ENCODE measurements at regions not wholly inside any gene's neighbourhood (a gene's known extent, or its start where the extent isn't known, plus 50 kb on each side); places are given as distances from the start of the nearest gene placed in this dataset.

DNA sequence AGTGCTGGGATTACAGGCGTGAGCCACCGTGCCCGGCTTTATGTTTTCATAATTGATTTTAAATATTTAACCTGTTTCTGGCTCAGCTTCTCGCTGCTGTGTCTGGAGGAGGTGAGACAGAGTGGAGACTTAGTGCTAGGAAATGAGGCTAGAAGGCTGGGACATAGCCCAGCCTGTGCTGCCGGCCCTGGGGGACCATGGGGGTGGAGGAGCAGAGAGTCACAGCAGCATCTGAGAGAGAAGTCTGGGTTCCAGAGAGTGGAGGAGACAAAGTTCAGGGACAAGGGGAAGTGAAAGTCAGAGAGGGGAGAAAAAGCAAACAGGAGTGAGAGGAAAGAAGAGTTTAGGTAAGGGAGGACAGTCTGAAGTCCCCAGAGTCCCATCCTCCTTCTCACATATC lies 71.9 kb downstream of the LHX9 start:
- no peak for ATAC-seq
- TF ChIP-seq, protein P1, sequence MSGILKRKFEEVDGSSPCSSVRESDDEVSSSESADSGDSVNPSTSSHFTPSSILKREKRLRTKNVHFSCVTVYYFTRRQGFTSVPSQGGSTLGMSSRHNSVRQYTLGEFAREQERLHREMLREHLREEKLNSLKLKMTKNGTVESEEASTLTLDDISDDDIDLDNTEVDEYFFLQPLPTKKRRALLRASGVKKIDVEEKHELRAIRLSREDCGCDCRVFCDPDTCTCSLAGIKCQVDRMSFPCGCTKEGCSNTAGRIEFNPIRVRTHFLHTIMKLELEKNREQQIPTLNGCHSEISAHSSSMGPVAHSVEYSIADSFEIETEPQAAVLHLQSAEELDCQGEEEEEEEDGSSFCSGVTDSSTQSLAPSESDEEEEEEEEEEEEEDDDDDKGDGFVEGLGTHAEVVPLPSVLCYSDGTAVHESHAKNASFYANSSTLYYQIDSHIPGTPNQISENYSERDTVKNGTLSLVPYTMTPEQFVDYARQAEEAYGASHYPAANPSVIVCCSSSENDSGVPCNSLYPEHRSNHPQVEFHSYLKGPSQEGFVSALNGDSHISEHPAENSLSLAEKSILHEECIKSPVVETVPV (CRISPR knock-in tag; IDR thresholded peaks at IDR 0.05) = no peak
- TF ChIP-seq, protein P2, sequence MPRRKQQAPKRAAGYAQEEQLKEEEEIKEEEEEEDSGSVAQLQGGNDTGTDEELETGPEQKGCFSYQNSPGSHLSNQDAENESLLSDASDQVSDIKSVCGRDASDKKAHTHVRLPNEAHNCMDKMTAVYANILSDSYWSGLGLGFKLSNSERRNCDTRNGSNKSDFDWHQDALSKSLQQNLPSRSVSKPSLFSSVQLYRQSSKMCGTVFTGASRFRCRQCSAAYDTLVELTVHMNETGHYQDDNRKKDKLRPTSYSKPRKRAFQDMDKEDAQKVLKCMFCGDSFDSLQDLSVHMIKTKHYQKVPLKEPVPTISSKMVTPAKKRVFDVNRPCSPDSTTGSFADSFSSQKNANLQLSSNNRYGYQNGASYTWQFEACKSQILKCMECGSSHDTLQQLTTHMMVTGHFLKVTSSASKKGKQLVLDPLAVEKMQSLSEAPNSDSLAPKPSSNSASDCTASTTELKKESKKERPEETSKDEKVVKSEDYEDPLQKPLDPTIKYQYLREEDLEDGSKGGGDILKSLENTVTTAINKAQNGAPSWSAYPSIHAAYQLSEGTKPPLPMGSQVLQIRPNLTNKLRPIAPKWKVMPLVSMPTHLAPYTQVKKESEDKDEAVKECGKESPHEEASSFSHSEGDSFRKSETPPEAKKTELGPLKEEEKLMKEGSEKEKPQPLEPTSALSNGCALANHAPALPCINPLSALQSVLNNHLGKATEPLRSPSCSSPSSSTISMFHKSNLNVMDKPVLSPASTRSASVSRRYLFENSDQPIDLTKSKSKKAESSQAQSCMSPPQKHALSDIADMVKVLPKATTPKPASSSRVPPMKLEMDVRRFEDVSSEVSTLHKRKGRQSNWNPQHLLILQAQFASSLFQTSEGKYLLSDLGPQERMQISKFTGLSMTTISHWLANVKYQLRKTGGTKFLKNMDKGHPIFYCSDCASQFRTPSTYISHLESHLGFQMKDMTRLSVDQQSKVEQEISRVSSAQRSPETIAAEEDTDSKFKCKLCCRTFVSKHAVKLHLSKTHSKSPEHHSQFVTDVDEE (CRISPR knock-in tag; IDR thresholded peaks at IDR 0.05) = no peak
- TF ChIP-seq TCF4 (CRISPR knock-in tag; IDR thresholded peaks at IDR 0.05; ENCODE audit: borderline replicate concordance) (no peak), OSR1 (CRISPR knock-in tag; IDR thresholded peaks at IDR 0.05) (no peak), ZNF70 (CRISPR knock-in tag; IDR thresholded peaks at IDR 0.05) (no peak), ZFP30 (CRISPR knock-in tag; IDR thresholded peaks at IDR 0.05) (no peak), SNAI2 (CRISPR knock-in tag; IDR thresholded peaks at IDR 0.05) (no peak), ZNF8 (CRISPR knock-in tag; IDR thresholded peaks at IDR 0.05) (no peak), ZFP3 (CRISPR knock-in tag; IDR thresholded peaks at IDR 0.05) (no peak), ZNF565 (CRISPR knock-in tag; conservative IDR thresholded peaks at IDR 0.05; ENCODE audit: low read depth) (no peak), PPARA (CRISPR knock-in tag; IDR thresholded peaks at IDR 0.05; ENCODE audit: borderline replicate concordance) (no peak), ARNTL (CRISPR knock-in tag; IDR thresholded peaks at IDR 0.05; ENCODE audit: borderline replicate concordance, low read depth) (no peak), TOX (CRISPR knock-in tag; IDR thresholded peaks at IDR 0.05; ENCODE audit: borderline replicate concordance) (no peak), ZC3H10 (CRISPR knock-in tag; IDR thresholded peaks at IDR 0.05) (no peak), BACH2 (CRISPR knock-in tag; IDR thresholded peaks at IDR 0.05; ENCODE audit: borderline replicate concordance) (no peak)
- TF ChIP-seq, protein P3, sequence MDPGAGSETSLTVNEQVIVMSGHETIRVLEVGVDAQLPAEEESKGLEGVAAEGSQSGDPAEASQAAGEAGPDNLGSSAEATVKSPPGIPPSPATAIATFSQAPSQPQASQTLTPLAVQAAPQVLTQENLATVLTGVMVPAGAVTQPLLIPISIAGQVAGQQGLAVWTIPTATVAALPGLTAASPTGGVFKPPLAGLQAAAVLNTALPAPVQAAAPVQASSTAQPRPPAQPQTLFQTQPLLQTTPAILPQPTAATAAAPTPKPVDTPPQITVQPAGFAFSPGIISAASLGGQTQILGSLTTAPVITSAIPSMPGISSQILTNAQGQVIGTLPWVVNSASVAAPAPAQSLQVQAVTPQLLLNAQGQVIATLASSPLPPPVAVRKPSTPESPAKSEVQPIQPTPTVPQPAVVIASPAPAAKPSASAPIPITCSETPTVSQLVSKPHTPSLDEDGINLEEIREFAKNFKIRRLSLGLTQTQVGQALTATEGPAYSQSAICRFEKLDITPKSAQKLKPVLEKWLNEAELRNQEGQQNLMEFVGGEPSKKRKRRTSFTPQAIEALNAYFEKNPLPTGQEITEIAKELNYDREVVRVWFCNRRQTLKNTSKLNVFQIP (CRISPR knock-in tag; IDR thresholded peaks at IDR 0.05; ENCODE audit: borderline replicate concordance, low read depth) = no peak
- TF ChIP-seq, protein P4, sequence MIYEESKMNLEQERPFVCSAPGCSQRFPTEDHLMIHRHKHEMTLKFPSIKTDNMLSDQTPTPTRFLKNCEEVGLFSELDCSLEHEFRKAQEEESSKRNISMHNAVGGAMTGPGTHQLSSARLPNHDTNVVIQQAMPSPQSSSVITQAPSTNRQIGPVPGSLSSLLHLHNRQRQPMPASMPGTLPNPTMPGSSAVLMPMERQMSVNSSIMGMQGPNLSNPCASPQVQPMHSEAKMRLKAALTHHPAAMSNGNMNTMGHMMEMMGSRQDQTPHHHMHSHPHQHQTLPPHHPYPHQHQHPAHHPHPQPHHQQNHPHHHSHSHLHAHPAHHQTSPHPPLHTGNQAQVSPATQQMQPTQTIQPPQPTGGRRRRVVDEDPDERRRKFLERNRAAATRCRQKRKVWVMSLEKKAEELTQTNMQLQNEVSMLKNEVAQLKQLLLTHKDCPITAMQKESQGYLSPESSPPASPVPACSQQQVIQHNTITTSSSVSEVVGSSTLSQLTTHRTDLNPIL (CRISPR knock-in tag; IDR thresholded peaks at IDR 0.05; ENCODE audit: low read depth) = no peak

DNA sequence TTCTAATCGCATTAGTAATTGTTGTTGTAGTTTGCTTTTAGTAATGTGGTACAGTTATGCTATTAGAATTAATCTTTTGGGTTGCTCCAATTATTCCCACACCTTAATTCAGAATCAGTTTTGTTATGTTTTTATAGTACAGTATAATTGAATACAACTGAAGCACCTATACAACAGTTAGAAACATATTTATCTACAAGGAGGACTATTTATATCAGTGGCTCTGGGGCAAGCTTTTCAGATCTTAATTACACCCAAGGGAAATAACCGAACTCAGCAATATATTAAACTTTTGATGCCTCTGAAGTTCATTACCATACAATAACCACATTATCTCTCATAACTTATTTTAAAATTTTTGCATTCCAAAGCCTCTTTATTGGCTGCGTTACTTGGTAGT lies 74.4 kb downstream of the LHX9 start:
- ATAC-seq = no peak
- TF ChIP-seq CSDC2 (CRISPR knock-in tag; IDR thresholded peaks at IDR 0.05) = no peak
- no peak for TF ChIP-seq ZNF8 (CRISPR knock-in tag; IDR thresholded peaks at IDR 0.05)
- TF ChIP-seq ZFP30 (CRISPR knock-in tag; IDR thresholded peaks at IDR 0.05) = no peak
- TF ChIP-seq ZNF565 (CRISPR knock-in tag; conservative IDR thresholded peaks at IDR 0.05; ENCODE audit: low read depth) = no peak
- no peak for TF ChIP-seq PPARA (CRISPR knock-in tag; IDR thresholded peaks at IDR 0.05; ENCODE audit: borderline replicate concordance)
- TF ChIP-seq, protein P5, sequence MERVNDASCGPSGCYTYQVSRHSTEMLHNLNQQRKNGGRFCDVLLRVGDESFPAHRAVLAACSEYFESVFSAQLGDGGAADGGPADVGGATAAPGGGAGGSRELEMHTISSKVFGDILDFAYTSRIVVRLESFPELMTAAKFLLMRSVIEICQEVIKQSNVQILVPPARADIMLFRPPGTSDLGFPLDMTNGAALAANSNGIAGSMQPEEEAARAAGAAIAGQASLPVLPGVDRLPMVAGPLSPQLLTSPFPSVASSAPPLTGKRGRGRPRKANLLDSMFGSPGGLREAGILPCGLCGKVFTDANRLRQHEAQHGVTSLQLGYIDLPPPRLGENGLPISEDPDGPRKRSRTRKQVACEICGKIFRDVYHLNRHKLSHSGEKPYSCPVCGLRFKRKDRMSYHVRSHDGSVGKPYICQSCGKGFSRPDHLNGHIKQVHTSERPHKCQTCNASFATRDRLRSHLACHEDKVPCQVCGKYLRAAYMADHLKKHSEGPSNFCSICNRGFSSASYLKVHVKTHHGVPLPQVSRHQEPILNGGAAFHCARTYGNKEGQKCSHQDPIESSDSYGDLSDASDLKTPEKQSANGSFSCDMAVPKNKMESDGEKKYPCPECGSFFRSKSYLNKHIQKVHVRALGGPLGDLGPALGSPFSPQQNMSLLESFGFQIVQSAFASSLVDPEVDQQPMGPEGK (CRISPR knock-in tag; IDR thresholded peaks at IDR 0.05; ENCODE audit: borderline replicate concordance) = no peak
- TF ChIP-seq, protein P1 (CRISPR knock-in tag; IDR thresholded peaks at IDR 0.05) = no peak
